ENCODE measurements at regions not wholly inside any gene's neighbourhood (a gene's known extent, or its start where the extent isn't known, plus 50 kb on each side); places are given as distances from the start of the nearest gene placed in this dataset.

DNA sequence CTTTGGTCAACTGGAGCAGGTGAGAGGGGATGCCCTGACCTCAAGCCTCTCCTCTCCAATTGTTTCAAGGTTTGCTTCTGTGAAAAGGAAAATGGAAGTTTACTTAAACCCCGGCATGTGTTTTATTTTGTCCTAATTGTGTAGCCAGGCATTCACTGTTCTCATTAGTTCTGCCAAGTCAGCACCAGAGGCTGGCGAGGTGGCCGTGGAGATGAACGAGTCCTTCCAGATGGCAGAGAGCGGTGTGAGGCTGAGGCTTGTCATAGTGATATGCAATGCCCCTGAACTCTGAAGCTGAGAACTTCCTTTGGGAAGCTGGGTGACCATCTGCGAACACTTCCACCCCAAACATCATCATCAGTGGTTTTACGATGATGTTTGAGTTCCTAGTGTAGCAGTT lies 199.6 kb downstream of the TJP1 start:
- Histone ChIP-seq H3K27me3 (ENCODE audit: control insufficient read depth in 4 of 4, insufficient read depth in 4 of 4, low read length in 3 of 4) (no peaks in the 10 kb centered on the region), H3K9me3 (ENCODE audit: control insufficient read depth in 4 of 4, low read length in 3 of 4) (no peaks in the 10 kb centered on the region), H3K4me3 (ENCODE audit: low read depth in 1 of 3, low read length in 3 of 3) (no peak overlapping the region), H3K9ac (ENCODE audit: low read depth in 1 of 2, low read length in 2 of 2) (no peak overlapping the region), H3K36me3 (ENCODE audit: control insufficient read depth in 4 of 4, insufficient read depth in 3 of 4, low read depth in 1 of 4, low read length in 3 of 4) (no peaks in the 10 kb centered on the region), H3K27ac (ENCODE audit: low read depth in 1 of 2, low read length in 2 of 2) (no peak overlapping the region), H3K4me1 (ENCODE audit: control insufficient read depth in 4 of 4, insufficient read depth in 4 of 4, low read length in 3 of 4) (no peaks in the 10 kb centered on the region)
- no peak for DNase-seq (ENCODE audit: low spot score)
- TF ChIP-seq RAD21 (IDR thresholded peaks at IDR 0.05) (no peak), YY1 (IDR thresholded peaks at IDR 0.05) (no peak), EGR1 (IDR thresholded peaks at IDR 0.05; ENCODE audit: low read depth in 2 of 2) (no peak), TAF1 (conservative IDR thresholded peaks at IDR 0.05) (no peak), JUND (IDR thresholded peaks at IDR 0.05) (no peak), HNF4G (IDR thresholded peaks at IDR 0.05) (no peak), SP1 (IDR thresholded peaks at IDR 0.05) (no peak), RXRA (IDR thresholded peaks at IDR 0.05) (no peak), NR2F2 (IDR thresholded peaks at IDR 0.05) (no peak), FOXA2 (IDR thresholded peaks at IDR 0.05) (no peak), FOXA1 (IDR thresholded peaks at IDR 0.05) (no peak), HNF4A (conservative IDR thresholded peaks at IDR 0.05) (no peak), GABPA (IDR thresholded peaks at IDR 0.05 in 1 of 2, conservative IDR thresholded peaks at IDR 0.05 in 1 of 2) (no peak)
- TF ChIP-seq, protein P1, sequence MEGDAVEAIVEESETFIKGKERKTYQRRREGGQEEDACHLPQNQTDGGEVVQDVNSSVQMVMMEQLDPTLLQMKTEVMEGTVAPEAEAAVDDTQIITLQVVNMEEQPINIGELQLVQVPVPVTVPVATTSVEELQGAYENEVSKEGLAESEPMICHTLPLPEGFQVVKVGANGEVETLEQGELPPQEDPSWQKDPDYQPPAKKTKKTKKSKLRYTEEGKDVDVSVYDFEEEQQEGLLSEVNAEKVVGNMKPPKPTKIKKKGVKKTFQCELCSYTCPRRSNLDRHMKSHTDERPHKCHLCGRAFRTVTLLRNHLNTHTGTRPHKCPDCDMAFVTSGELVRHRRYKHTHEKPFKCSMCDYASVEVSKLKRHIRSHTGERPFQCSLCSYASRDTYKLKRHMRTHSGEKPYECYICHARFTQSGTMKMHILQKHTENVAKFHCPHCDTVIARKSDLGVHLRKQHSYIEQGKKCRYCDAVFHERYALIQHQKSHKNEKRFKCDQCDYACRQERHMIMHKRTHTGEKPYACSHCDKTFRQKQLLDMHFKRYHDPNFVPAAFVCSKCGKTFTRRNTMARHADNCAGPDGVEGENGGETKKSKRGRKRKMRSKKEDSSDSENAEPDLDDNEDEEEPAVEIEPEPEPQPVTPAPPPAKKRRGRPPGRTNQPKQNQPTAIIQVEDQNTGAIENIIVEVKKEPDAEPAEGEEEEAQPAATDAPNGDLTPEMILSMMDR (IDR thresholded peaks at IDR 0.05; ENCODE audit: low read depth, low read length, missing input control), result no peak
- TF ChIP-seq, protein P2, sequence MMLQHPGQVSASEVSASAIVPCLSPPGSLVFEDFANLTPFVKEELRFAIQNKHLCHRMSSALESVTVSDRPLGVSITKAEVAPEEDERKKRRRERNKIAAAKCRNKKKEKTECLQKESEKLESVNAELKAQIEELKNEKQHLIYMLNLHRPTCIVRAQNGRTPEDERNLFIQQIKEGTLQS (IDR thresholded peaks at IDR 0.05), result no peak
- TF ChIP-seq, protein P3, sequence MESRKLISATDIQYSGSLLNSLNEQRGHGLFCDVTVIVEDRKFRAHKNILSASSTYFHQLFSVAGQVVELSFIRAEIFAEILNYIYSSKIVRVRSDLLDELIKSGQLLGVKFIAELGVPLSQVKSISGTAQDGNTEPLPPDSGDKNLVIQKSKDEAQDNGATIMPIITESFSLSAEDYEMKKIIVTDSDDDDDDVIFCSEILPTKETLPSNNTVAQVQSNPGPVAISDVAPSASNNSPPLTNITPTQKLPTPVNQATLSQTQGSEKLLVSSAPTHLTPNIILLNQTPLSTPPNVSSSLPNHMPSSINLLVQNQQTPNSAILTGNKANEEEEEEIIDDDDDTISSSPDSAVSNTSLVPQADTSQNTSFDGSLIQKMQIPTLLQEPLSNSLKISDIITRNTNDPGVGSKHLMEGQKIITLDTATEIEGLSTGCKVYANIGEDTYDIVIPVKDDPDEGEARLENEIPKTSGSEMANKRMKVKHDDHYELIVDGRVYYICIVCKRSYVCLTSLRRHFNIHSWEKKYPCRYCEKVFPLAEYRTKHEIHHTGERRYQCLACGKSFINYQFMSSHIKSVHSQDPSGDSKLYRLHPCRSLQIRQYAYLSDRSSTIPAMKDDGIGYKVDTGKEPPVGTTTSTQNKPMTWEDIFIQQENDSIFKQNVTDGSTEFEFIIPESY (IDR thresholded peaks at IDR 0.05), result no peak
- TF ChIP-seq, protein P4, sequence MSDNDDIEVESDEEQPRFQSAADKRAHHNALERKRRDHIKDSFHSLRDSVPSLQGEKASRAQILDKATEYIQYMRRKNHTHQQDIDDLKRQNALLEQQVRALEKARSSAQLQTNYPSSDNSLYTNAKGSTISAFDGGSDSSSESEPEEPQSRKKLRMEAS (IDR thresholded peaks at IDR 0.05), result no peak
- TF ChIP-seq, protein P5, sequence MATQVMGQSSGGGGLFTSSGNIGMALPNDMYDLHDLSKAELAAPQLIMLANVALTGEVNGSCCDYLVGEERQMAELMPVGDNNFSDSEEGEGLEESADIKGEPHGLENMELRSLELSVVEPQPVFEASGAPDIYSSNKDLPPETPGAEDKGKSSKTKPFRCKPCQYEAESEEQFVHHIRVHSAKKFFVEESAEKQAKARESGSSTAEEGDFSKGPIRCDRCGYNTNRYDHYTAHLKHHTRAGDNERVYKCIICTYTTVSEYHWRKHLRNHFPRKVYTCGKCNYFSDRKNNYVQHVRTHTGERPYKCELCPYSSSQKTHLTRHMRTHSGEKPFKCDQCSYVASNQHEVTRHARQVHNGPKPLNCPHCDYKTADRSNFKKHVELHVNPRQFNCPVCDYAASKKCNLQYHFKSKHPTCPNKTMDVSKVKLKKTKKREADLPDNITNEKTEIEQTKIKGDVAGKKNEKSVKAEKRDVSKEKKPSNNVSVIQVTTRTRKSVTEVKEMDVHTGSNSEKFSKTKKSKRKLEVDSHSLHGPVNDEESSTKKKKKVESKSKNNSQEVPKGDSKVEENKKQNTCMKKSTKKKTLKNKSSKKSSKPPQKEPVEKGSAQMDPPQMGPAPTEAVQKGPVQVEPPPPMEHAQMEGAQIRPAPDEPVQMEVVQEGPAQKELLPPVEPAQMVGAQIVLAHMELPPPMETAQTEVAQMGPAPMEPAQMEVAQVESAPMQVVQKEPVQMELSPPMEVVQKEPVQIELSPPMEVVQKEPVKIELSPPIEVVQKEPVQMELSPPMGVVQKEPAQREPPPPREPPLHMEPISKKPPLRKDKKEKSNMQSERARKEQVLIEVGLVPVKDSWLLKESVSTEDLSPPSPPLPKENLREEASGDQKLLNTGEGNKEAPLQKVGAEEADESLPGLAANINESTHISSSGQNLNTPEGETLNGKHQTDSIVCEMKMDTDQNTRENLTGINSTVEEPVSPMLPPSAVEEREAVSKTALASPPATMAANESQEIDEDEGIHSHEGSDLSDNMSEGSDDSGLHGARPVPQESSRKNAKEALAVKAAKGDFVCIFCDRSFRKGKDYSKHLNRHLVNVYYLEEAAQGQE (IDR thresholded peaks at IDR 0.05), result no peak
- 89% methylated on average over 7 of the region's 7 CpGs for WGBS

Measured in liver (tissue), 8 donors.